Pancreas (tissue), 10 donors: ENCODE measurements at regions not wholly inside any gene's neighbourhood (a gene's known extent, or its start where the extent isn't known, plus 50 kb on each side); places are given as distances from the start of the nearest gene placed in this dataset.
"Not testable (repeated sequence)": the region's sequence is repeated elsewhere in the genome, so short reads cannot be mapped to it uniquely, and the experiment has no call there.

Experiments used
- ATAC-seq, 4 donors: fragments of 200-7000 bp; cut with Tn5 transposase; one replicate each; pipeline versions ENCODE4 v1.8.0 to v1.9.1; 2020; ENCODE audit warnings: mild to moderate bottlenecking in 4 of 4, moderate library complexity in 4 of 4
- DNase-seq, 6 donors: peaks; one replicate each; pipeline ENCODE4 v3.0.0-alpha.2; 2020
- FAIRE-seq: peaks from 2 replicates; lab custom pipeline; 2012; peaks lifted over from hg19 to GRCh38; lab: Jason Lieb, UNC
- H3K27ac ChIP-seq, 4 donors: fragments of 200-600 bp; sonication (generic); 1 replicate in 3 of 4; 2 replicates in 1 of 4; pipeline versions ENCODE4 v1.5.0 to v1.8.0; 2020
- H3K27me3 ChIP-seq, 4 donors: fragments of 200-600 bp; one replicate each; pipeline ENCODE4 v1.8.0; 2021
- H3K36me3 ChIP-seq, 3 donors: fragments of 200-600 bp; sonication (generic) in 1 of 3; one replicate each; pipeline versions ENCODE4 v1.5.0 to v1.8.0; 2020 to 2021
- H3K4me1 ChIP-seq, 3 donors: fragments of 200-600 bp; one replicate each; pipeline ENCODE4 v1.8.0; 2021
- H3K4me3 ChIP-seq, 4 donors: fragments of 200-600 bp; sonication (generic) in 2 of 4; one replicate each; pipeline versions ENCODE4 v1.5.0 to v1.8.0; 2020 to 2021
- H3K9me3 ChIP-seq, 4 donors: fragments of 200-600 bp; one replicate each; pipeline ENCODE4 v1.8.0; 2021
- CTCF ChIP-seq, 4 donors: fragments of 200-600 bp; sonication (generic) in 3 of 4; IDR thresholded peaks; one replicate each; pipeline versions ENCODE4 v1.5.0 to v1.8.0; 2021; ENCODE audit warnings: antibody characterized with exemption in 4 of 4
- WGBS, 2 donors: extraction: QIAGEN DNeasy Blood & Tissue Kit; methylation state at CpG; one replicate each; pipeline ENCODE4 v1.1.7; 2013; 5-methylcytosine and 5-hydroxymethylcytosine counted together
- intact Hi-C, 3 donors: fragments of 100-400 bp; cut with DNase I; formaldehyde crosslinking; loops; one replicate each; pipeline versions ENCODE4 v1.11.1 to v1.14.2; 2022
- donor health status: healthy with polysubstance abuse.
- donor health status: DM: no; HTN: no; CAD: no; lungs with moderate emphysema.
- donor health status: DM: no; HTN: no; CAD: no.
- donor health status: control.
- donor health status: control.
- donor health status: Bipolar disorder and iron deficiency.
- donor health status: DM: yes; HTN: yes; CAD: no.
- donor health status: DM: no; HTN: no; CAD: no.
- donor health status: DM: no; HTN: no; CAD: no.
- donor health status: DM: yes; HTN: yes; CAD: no.

GRCh38 chr7:112963634-112964033 lies 123.0 kb downstream of the GPR85 start:
- Histone ChIP-seq H3K4me3 (no peak overlapping the region), H3K4me1 (no peaks in the 10 kb centered on the region), H3K27ac (no peak overlapping the region), H3K27me3 (no peaks in the 10 kb centered on the region), H3K36me3 (no peaks in the 10 kb centered on the region), H3K9me3 (no peaks in the 10 kb centered on the region)
- ATAC-seq (no peak), DNase-seq (no peak), FAIRE-seq (no peak)
- TF ChIP-seq CTCF (IDR thresholded peaks at IDR 0.05), result no peak
- WGBS, 2 donors, result 51 to 87% methylated on average over 1 of the region's 1 CpG
- intact Hi-C loops, result no loop called here

- no peaks in the 10 kb centered on the region for H3K9me3 ChIP-seq
- no peaks in the 10 kb centered on the region for H3K4me1 ChIP-seq
- 59 to 63% methylated on average over 3 of the region's 3 CpGs for whole genome bisulfite sequencing, 2 donors
- FAIRE-seq (no peak), ATAC-seq (no peak), DNase-seq (no peak)
- no peak overlapping the region for H3K27ac ChIP-seq
- H3K36me3 ChIP-seq, result no peaks in the 10 kb centered on the region
- intact Hi-C loops, result no loop called here
- H3K4me3 ChIP-seq, result no peak overlapping the region
- no peaks in the 10 kb centered on the region for H3K27me3 ChIP-seq
- no peak for TF ChIP-seq CTCF (IDR thresholded peaks at IDR 0.05)
Observed at GRCh38 chr7:112962815-112963214, 123.8 kb downstream of the GPR85 start.

GRCh38 chr7:112959276-112959675 lies 127.4 kb downstream of the GPR85 start:
- no peak overlapping the region for H3K27ac ChIP-seq
- H3K36me3 ChIP-seq, result no peaks in the 10 kb centered on the region
- H3K27me3 ChIP-seq, result no peaks in the 10 kb centered on the region
- TF ChIP-seq CTCF (IDR thresholded peaks at IDR 0.05), result no peak
- DNase-seq (no peak), ATAC-seq (no peak), FAIRE-seq (no peak)
- H3K4me3 ChIP-seq, result no peak overlapping the region
- no peaks in the 10 kb centered on the region for H3K9me3 ChIP-seq
- H3K4me1 ChIP-seq, result no peaks in the 10 kb centered on the region
- intact Hi-C loops, result no loop called here

- FAIRE-seq, result no peak
- intact Hi-C loops, result no loop called here
- Histone ChIP-seq H3K9me3 (no peaks in the 10 kb centered on the region), H3K4me3 (no peak overlapping the region), H3K4me1 (no peaks in the 10 kb centered on the region), H3K27ac (no peak overlapping the region), H3K36me3 (no peaks in the 10 kb centered on the region), H3K27me3 (no peaks in the 10 kb centered on the region)
- DNase-seq, result no peak
- TF ChIP-seq CTCF (IDR thresholded peaks at IDR 0.05), result no peak
- ATAC-seq, result no peak
Observed at GRCh38 chr7:112958775-112959174, 127.9 kb downstream of the GPR85 start.

GRCh38 chr7:112957901-112958300 lies 128.7 kb downstream of the GPR85 start:
- intact Hi-C loops, result no loop called here
- FAIRE-seq, result no peak

GRCh38 chr7:112953031-112953430 lies 133.6 kb downstream of the GPR85 start:
- H3K9me3 ChIP-seq, H3K27ac ChIP-seq, H3K36me3 ChIP-seq, H3K4me1 ChIP-seq, DNase-seq, intact Hi-C loops, H3K27me3 ChIP-seq, FAIRE-seq, H3K4me3 ChIP-seq, ATAC-seq: not testable (repeated sequence)
- WGBS, 2 donors, result 68 to 75% methylated on average over 3 of the region's 3 CpGs

More at GRCh38 chr7:112957901-112958300, 128.7 kb downstream of the GPR85 start:
- ATAC-seq (no peak), DNase-seq (no peak)
- Histone ChIP-seq H3K27ac (no peak overlapping the region), H3K9me3 (no peaks in the 10 kb centered on the region), H3K4me1 (no peaks in the 10 kb centered on the region), H3K4me3 (no peak overlapping the region), H3K27me3 (no peaks in the 10 kb centered on the region), H3K36me3 (no peaks in the 10 kb centered on the region)
- TF ChIP-seq CTCF (IDR thresholded peaks at IDR 0.05), result no peak
